ENCODE measurements at regions not wholly inside any gene's neighbourhood (a gene's known extent, or its start where the extent isn't known, plus 50 kb on each side); places are given as distances from the start of the nearest gene placed in this dataset.

GRCh38 chr2:240277073-240277806 lies 136.8 kb upstream of the OTOS start:
- 52 to 60% methylated on average over 8 of the region's 8 CpGs for WGBS, 2 experiments (ENCODE audit: low coverage in 1 of 2, low lambda C conversion rate in 2 of 2, missing lambda C conversion rate in 2 of 2)
- Histone ChIP-seq H2AFZ (no peak overlapping the region), H3K9me2 (ENCODE audit: insufficient read depth) (no peaks in the 10 kb centered on the region), H3K27me3 (replicated peaks; ENCODE audit: insufficient read depth) (peaks cover 56% of the 10 kb centered on the region), H3K36me3 (ENCODE audit: low read depth) (no peaks in the 10 kb centered on the region), H3K9ac (no peak overlapping the region), H4K20me1 (ENCODE audit: insufficient read depth) (no peaks in the 10 kb centered on the region), H3K79me2 (ENCODE audit: insufficient read depth) (no peaks in the 10 kb centered on the region), H3K4me3 (no peak overlapping the region), H3F3A (ENCODE audit: insufficient read depth) (no peaks in the 10 kb centered on the region), H3K27ac (no peak overlapping the region), H3K4me2 (ENCODE audit: unreplicated experiment) (no peak overlapping the region), H3K4me1 (ENCODE audit: insufficient read depth) (peaks cover 10% of the 10 kb centered on the region), H3K9me3 (ENCODE audit: low read depth) (peaks cover 7% of the 10 kb centered on the region)
- TF ChIP-seq EZH2phosphoT487 (IDR thresholded peaks at IDR 0.05; ENCODE audit: insufficient read depth, low read depth) (no peak), EZH2 (IDR thresholded peaks at IDR 0.05; ENCODE audit: insufficient read depth, poor library complexity, severe bottlenecking) (no peak)
- DNase-seq: peak; percentile 67
- in situ Hi-C loops (cut with MboI): no loop called here

- Histone ChIP-seq H4K20me1 (ENCODE audit: insufficient read depth) (no peaks in the 10 kb centered on the region), H3K36me3 (ENCODE audit: low read depth) (no peaks in the 10 kb centered on the region), H3K4me2 (ENCODE audit: unreplicated experiment) (no peak overlapping the region), H3K27me3 (replicated peaks; ENCODE audit: insufficient read depth) (peaks cover 56% of the 10 kb centered on the region), H3K9me2 (ENCODE audit: insufficient read depth) (no peaks in the 10 kb centered on the region), H3K27ac (no peak overlapping the region), H3F3A (ENCODE audit: insufficient read depth) (no peaks in the 10 kb centered on the region), H3K4me1 (ENCODE audit: insufficient read depth) (peaks cover 10% of the 10 kb centered on the region), H3K79me2 (ENCODE audit: insufficient read depth) (no peaks in the 10 kb centered on the region), H3K9ac (no peak overlapping the region), H3K4me3 (no peak overlapping the region), H3K9me3 (ENCODE audit: low read depth) (peaks cover 7% of the 10 kb centered on the region), H2AFZ (no peak overlapping the region)
- WGBS, 2 experiments (ENCODE audit: low coverage in 1 of 2, low lambda C conversion rate in 2 of 2, missing lambda C conversion rate in 2 of 2): 54 to 70% methylated on average over 3 of the region's 3 CpGs
- no peak for TF ChIP-seq EZH2 (IDR thresholded peaks at IDR 0.05; ENCODE audit: insufficient read depth, poor library complexity, severe bottlenecking)
- TF ChIP-seq EZH2phosphoT487 (IDR thresholded peaks at IDR 0.05; ENCODE audit: insufficient read depth, low read depth): no peak
- in situ Hi-C loops (cut with MboI): no loop called here
- DNase-seq: no peak
Observed at GRCh38 chr2:240277807-240278522, 137.5 kb upstream of the OTOS start.

- Histone ChIP-seq H3K9me2 (ENCODE audit: insufficient read depth) (no peaks in the 10 kb centered on the region), H2AFZ (no peak overlapping the region), H3K9ac (no peak overlapping the region), H3K36me3 (ENCODE audit: low read depth) (no peaks in the 10 kb centered on the region), H3K27ac (no peak overlapping the region), H3K4me1 (ENCODE audit: insufficient read depth) (peaks cover 10% of the 10 kb centered on the region), H4K20me1 (ENCODE audit: insufficient read depth) (no peaks in the 10 kb centered on the region), H3K4me3 (no peak overlapping the region), H3K4me2 (ENCODE audit: unreplicated experiment) (no peak overlapping the region), H3K9me3 (ENCODE audit: low read depth) (peaks cover 7% of the 10 kb centered on the region), H3K27me3 (replicated peaks; ENCODE audit: insufficient read depth) (peaks cover 56% of the 10 kb centered on the region), H3K79me2 (ENCODE audit: insufficient read depth) (no peaks in the 10 kb centered on the region), H3F3A (ENCODE audit: insufficient read depth) (no peaks in the 10 kb centered on the region)
- DNase-seq: peak; percentile 41
- TF ChIP-seq EZH2phosphoT487 (IDR thresholded peaks at IDR 0.05; ENCODE audit: insufficient read depth, low read depth) (no peak), EZH2 (IDR thresholded peaks at IDR 0.05; ENCODE audit: insufficient read depth, poor library complexity, severe bottlenecking) (no peak)
- in situ Hi-C loops (cut with MboI): no loop called here
Observed at GRCh38 chr2:240278661-240279060, 138.2 kb upstream of the OTOS start.

DNA sequence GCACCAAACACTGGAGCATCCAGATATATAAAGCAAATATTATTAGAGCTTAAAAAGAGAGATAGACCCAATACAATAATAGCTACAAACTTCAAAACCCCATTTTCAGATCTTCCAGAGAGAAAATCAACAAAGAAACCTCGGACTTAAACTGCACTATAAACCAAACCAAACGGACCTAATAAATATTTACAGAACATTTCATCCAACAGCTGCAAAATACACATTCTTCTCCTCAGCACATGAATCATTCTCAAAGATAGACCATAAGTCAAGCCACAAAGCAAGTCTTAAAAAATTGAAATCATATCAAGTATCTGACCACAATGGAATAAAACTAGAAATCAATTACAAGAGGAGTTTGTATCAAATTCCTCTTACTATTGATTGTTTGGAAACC lies 140.2 kb upstream of the OTOS start:
- Histone ChIP-seq H3K9ac (no peak overlapping the region), H3K36me3 (ENCODE audit: low read depth) (no peaks in the 10 kb centered on the region), H3K27me3 (replicated peaks; ENCODE audit: insufficient read depth) (peaks cover 45% of the 10 kb centered on the region), H3K27ac (no peak overlapping the region), H3K4me3 (no peak overlapping the region), H3K9me3 (ENCODE audit: low read depth) (peaks cover 7% of the 10 kb centered on the region), H2AFZ (no peak overlapping the region), H3K4me2 (ENCODE audit: unreplicated experiment) (no peak overlapping the region), H4K20me1 (ENCODE audit: insufficient read depth) (no peaks in the 10 kb centered on the region), H3K4me1 (ENCODE audit: insufficient read depth) (peaks cover 10% of the 10 kb centered on the region), H3F3A (ENCODE audit: insufficient read depth) (no peaks in the 10 kb centered on the region), H3K9me2 (ENCODE audit: insufficient read depth) (no peaks in the 10 kb centered on the region), H3K79me2 (ENCODE audit: insufficient read depth) (no peaks in the 10 kb centered on the region)
- in situ Hi-C loops (cut with MboI): no loop called here
- whole genome bisulfite sequencing, 2 experiments (ENCODE audit: low coverage in 1 of 2, low lambda C conversion rate in 2 of 2, missing lambda C conversion rate in 2 of 2): 3 to 7% methylated on average over 2 of the region's 2 CpGs
- no peak for DNase-seq
- no peak for TF ChIP-seq EZH2 (IDR thresholded peaks at IDR 0.05; ENCODE audit: insufficient read depth, poor library complexity, severe bottlenecking)
- TF ChIP-seq EZH2phosphoT487 (IDR thresholded peaks at IDR 0.05; ENCODE audit: insufficient read depth, low read depth): no peak

All from GM23248 (cell line).